GM18873 (cell line): ENCODE measurements at regions not wholly inside any gene's neighbourhood (a gene's known extent, or its start where the extent isn't known, plus 50 kb on each side); places are given as distances from the start of the nearest gene placed in this dataset.
"Not testable (repeated sequence)": the region's sequence is repeated elsewhere in the genome, so short reads cannot be mapped to it uniquely, and the experiment has no call there.

Experiments
- ATAC-seq: cut with Tn5 transposase; IDR thresholded peaks from one replicate; pipeline ENCODE4 v1.9.1; 2021; ENCODE audit warnings: mild to moderate bottlenecking, moderate library complexity, moderate number of reproducible peaks; ENCODE audit not compliant: unreplicated experiment, low FRiP score

GRCh38 chr6:105522626-105523322 lies 119.9 kb upstream of the PREP start:
- no peak for ATAC-seq

- no peak for ATAC-seq
Measured at GRCh38 chr6:105519954-105520353, 117.1 kb upstream of the PREP start.

GRCh38 chr6:105518993-105519392 lies 116.1 kb upstream of the PREP start:
- ATAC-seq, result not testable (repeated sequence)

GRCh38 chr6:105515054-105515453 lies 112.2 kb upstream of the PREP start:
- ATAC-seq, result no peak

- ATAC-seq, result no peak
Measured at GRCh38 chr6:105514306-105514705, 111.4 kb upstream of the PREP start.

- no peak for ATAC-seq
Measured at GRCh38 chr6:105511639-105512038, 108.8 kb upstream of the PREP start.

- no peak for ATAC-seq
Measured at GRCh38 chr6:105510746-105511145, 107.9 kb upstream of the PREP start.

GRCh38 chr6:105509506-105510331 lies 106.8 kb upstream of the PREP start:
- ATAC-seq, result no peak

- ATAC-seq, result no peak
Measured at GRCh38 chr6:105507811-105508210, 104.9 kb upstream of the PREP start.

GRCh38 chr6:105504706-105505105 lies 101.8 kb upstream of the PREP start:
- no peak for ATAC-seq

- ATAC-seq, result no peak
Measured at GRCh38 chr6:105503641-105504040, 100.8 kb upstream of the PREP start.

- no peak for ATAC-seq
Measured at GRCh38 chr6:105501826-105502344, 99.0 kb upstream of the PREP start.

GRCh38 chr6:105501246-105501645 lies 98.4 kb upstream of the PREP start:
- ATAC-seq, result no peak

GRCh38 chr6:105500693-105501092 lies 97.8 kb upstream of the PREP start:
- no peak for ATAC-seq

GRCh38 chr6:105499931-105500330 lies 97.0 kb upstream of the PREP start:
- no peak for ATAC-seq

- ATAC-seq, result no peak
Measured at GRCh38 chr6:105499136-105499870, 96.4 kb upstream of the PREP start.

- no peak for ATAC-seq
Measured at GRCh38 chr6:105497549-105497948, 94.7 kb upstream of the PREP start.

- peak; percentile 54 for ATAC-seq
Measured at GRCh38 chr6:105495515-105495914, 92.6 kb upstream of the PREP start.

- ATAC-seq, result no peak
Measured at GRCh38 chr6:105494688-105495087, 91.8 kb upstream of the PREP start.

GRCh38 chr6:105493736-105494135 lies 90.9 kb upstream of the PREP start:
- no peak for ATAC-seq
